Fibroblast of mammary gland (primary cell): ENCODE measurements at regions not wholly inside any gene's neighbourhood (a gene's known extent, or its start where the extent isn't known, plus 50 kb on each side); places are given as distances from the start of the nearest gene placed in this dataset.

Experiments
- DNase-seq: peaks from one replicate; pipeline ENCODE4 v3.0.0-alpha.2; 2010; ENCODE audit warnings: low read depth
- H3K4me3 ChIP-seq: 2 replicates; pipeline ENCODE4 v1.5.1; 2011; ENCODE audit warnings: low read depth, mild to moderate bottlenecking, low read length, moderate library complexity; ENCODE audit not compliant: control insufficient read depth
- CTCF ChIP-seq: conservative IDR thresholded peaks from 2 replicates; pipeline ENCODE4 v1.5.1; 2011; ENCODE audit warnings: low read depth, low read length, inconsistent platforms; ENCODE audit not compliant: control insufficient read depth, insufficient read depth

GRCh38 chr2:175855794-175856453 lies 146.1 kb downstream of the LNPK start:
- no peak for TF ChIP-seq CTCF
- H3K4me3 ChIP-seq: no peak overlapping the region
- peak; percentile 44 for DNase-seq

- TF ChIP-seq CTCF: no peak
- no peak for DNase-seq
- H3K4me3 ChIP-seq: no peak overlapping the region
Measured at GRCh38 chr2:175855236-175855635, 146.8 kb downstream of the LNPK start.

DNA sequence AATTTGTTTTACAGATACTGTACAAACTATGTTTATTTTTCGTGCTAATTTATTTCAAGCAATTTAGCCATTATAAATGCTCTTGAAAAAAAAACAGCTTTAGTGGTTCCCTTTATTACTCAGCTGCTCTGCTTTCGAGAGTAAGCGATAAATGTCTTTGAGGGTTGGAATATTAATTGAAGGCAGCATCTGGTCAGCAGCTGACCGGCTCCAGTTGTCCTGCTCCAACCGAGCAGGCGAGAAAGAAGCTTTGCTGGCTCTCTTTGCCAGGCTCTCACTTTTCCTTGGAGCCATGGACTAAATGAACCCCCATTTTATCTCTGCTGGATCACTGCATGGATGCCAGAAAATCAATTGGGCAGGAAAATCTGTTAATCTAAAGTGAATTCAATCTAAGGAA lies 147.4 kb downstream of the LNPK start:
- peak; percentile 52 for DNase-seq
- no peak for TF ChIP-seq CTCF

GRCh38 chr2:175854129-175854528 lies 147.9 kb downstream of the LNPK start:
- H3K4me3 ChIP-seq: no peak overlapping the region
- TF ChIP-seq CTCF: no peak
- no peak for DNase-seq

More for the DNA sequence above, 147.4 kb downstream of the LNPK start:
- no peak overlapping the region for H3K4me3 ChIP-seq

DNA sequence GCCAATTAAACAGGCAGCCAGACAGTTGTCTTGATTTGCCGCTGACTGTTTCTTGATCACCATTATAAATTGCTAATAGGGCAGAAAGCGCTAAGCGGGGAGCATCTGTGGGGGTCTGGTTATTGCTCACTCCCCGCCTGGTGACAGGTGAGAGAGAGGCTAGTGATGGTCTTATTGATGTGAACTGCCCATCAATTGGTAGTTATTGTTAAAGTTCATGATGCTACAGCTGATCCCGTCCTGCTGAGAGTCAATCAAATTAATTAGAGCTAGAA lies 148.5 kb downstream of the LNPK start:
- no peak overlapping the region for H3K4me3 ChIP-seq
- TF ChIP-seq CTCF: no peak
- no peak for DNase-seq

GRCh38 chr2:175852879-175853615 lies 149.0 kb downstream of the LNPK start:
- DNase-seq: no peak
- H3K4me3 ChIP-seq: no peak overlapping the region
- TF ChIP-seq CTCF: no peak

- no peak overlapping the region for H3K4me3 ChIP-seq
- TF ChIP-seq CTCF: no peak
- peak; percentile 40 for DNase-seq
Measured at GRCh38 chr2:175847128-175847527, 154.9 kb downstream of the LNPK start.
